CD14-positive monocyte (primary cell): ENCODE measurements at regions not wholly inside any gene's neighbourhood (a gene's known extent, or its start where the extent isn't known, plus 50 kb on each side); places are given as distances from the start of the nearest gene placed in this dataset.

ENCODE experiments used
- DNase-seq, 3 donors: peaks; one replicate each; pipeline ENCODE4 v3.0.0-alpha.2; 2011 to 2022
- H2AFZ ChIP-seq: 2 replicates; pipeline ENCODE4 v1.6.0; 2012; ENCODE audit warnings: mild to moderate bottlenecking, low read depth, low read length, inconsistent platforms; ENCODE audit not compliant: insufficient read depth, poor library complexity, severe bottlenecking
- H3K27ac ChIP-seq, 2 donors: 1 replicate in 1 of 2; 2 replicates in 1 of 2; pipeline ENCODE4 v1.5.1; 2012 to 2013; ENCODE audit warnings: low read length in 2 of 2, control low read depth in 1 of 2, inconsistent platforms in 1 of 2, low read depth in 1 of 2, mild to moderate bottlenecking in 1 of 2
- H3K27me3 ChIP-seq, 2 donors: one replicate each; pipeline versions ENCODE4 v1.6.0 to v1.6.1; 2011 to 2013; ENCODE audit warnings: low read length in 2 of 2; ENCODE audit not compliant: control insufficient read depth in 2 of 2, insufficient read depth in 2 of 2
- H3K36me3 ChIP-seq, 2 donors: replicated peaks in 1 of 2; 1 replicate in 1 of 2; 2 replicates in 1 of 2; pipeline versions ENCODE4 v1.5.1 to v1.6.1; 2012 to 2013; ENCODE audit warnings: low read length in 2 of 2, control low read depth in 1 of 2, inconsistent platforms in 1 of 2, mild to moderate bottlenecking in 1 of 2; ENCODE audit not compliant: insufficient read depth in 2 of 2, control insufficient read depth in 1 of 2
- H3K4me1 ChIP-seq, 2 donors: 1 replicate in 1 of 2; 2 replicates in 1 of 2; pipeline versions ENCODE4 v1.5.1 to v1.6.1; 2012 to 2013; ENCODE audit warnings: low read length in 2 of 2, control low read depth in 1 of 2, inconsistent platforms in 1 of 2, mild to moderate bottlenecking in 1 of 2, moderate library complexity in 1 of 2; ENCODE audit not compliant: insufficient read depth in 2 of 2, control insufficient read depth in 1 of 2
- H3K4me2 ChIP-seq: replicated peaks from 2 replicates; pipeline ENCODE3; 2012; ENCODE audit warnings: low read length, moderate library complexity, mild to moderate bottlenecking; ENCODE audit not compliant: poor library complexity, severe bottlenecking; ENCODE audit errors: extremely low read depth
- H3K4me3 ChIP-seq, 3 experiments: fragments of 200-600 bp in 1 of 3; sonication (generic) in 1 of 3; replicated peaks in 1 of 3; 1 replicate in 2 of 3; 2 replicates in 1 of 3; pipeline ENCODE4 v1.5.1; 2011 to 2013; ENCODE audit warnings: low read length in 3 of 3, mild to moderate bottlenecking in 3 of 3, control low read depth in 2 of 3, low read depth in 2 of 3, inconsistent platforms in 1 of 3, moderate library complexity in 1 of 3
- H3K79me2 ChIP-seq: 2 replicates; pipeline ENCODE4 v1.6.0; 2012; ENCODE audit warnings: mild to moderate bottlenecking, control low read depth, inconsistent platforms, low read length, moderate library complexity; ENCODE audit not compliant: insufficient read depth
- H3K9ac ChIP-seq: 2 replicates; pipeline ENCODE4 v1.6.0; 2017; ENCODE audit warnings: low read length, mild to moderate bottlenecking; ENCODE audit not compliant: insufficient read depth, poor library complexity, severe bottlenecking
- H3K9me3 ChIP-seq, 2 donors: replicated peaks in 1 of 2; 1 replicate in 1 of 2; 2 replicates in 1 of 2; pipeline versions ENCODE4 v1.5.1 to v1.6.1; 2012 to 2013; ENCODE audit warnings: low read length in 2 of 2, control low read depth in 1 of 2; ENCODE audit not compliant: control insufficient read depth in 1 of 2, insufficient read depth in 1 of 2
- H4K20me1 ChIP-seq: 2 replicates; pipeline ENCODE4 v1.6.0; 2012; ENCODE audit warnings: mild to moderate bottlenecking, low read length, control low read depth, moderate library complexity; ENCODE audit not compliant: insufficient read depth
- H3K27ac Mint-ChIP-seq, 7 donors: one replicate each; pipeline ENCODE4 v1.8.0; 2020; ENCODE audit warnings: mild to moderate bottlenecking in 7 of 7, mixed read lengths in 7 of 7, moderate library complexity in 6 of 7, inconsistent platforms in 2 of 7
- H3K27me3 Mint-ChIP-seq, 3 donors: one replicate each; pipeline ENCODE4 v1.8.0; 2021 to 2022; ENCODE audit warnings: low read depth in 3 of 3, mild to moderate bottlenecking in 3 of 3, mixed read lengths in 3 of 3, moderate library complexity in 3 of 3, inconsistent platforms in 1 of 3
- H3K36me3 Mint-ChIP-seq, 2 donors: one replicate each; pipeline ENCODE4 v1.8.0; 2020; ENCODE audit warnings: mixed read lengths in 2 of 2, inconsistent platforms in 1 of 2, mild to moderate bottlenecking in 1 of 2
- H3K4me1 Mint-ChIP-seq: one replicate; pipeline ENCODE4 v1.8.0; 2020; ENCODE audit warnings: mild to moderate bottlenecking, mixed read lengths
- H3K4me3 Mint-ChIP-seq, 2 donors: one replicate each; pipeline ENCODE4 v1.8.0; 2020; ENCODE audit warnings: mild to moderate bottlenecking in 2 of 2, mixed read lengths in 2 of 2, moderate library complexity in 1 of 2
- H3K9me3 Mint-ChIP-seq, 7 donors: one replicate each; pipeline ENCODE4 v1.8.0; 2020 to 2022; ENCODE audit warnings: mixed read lengths in 7 of 7, mild to moderate bottlenecking in 6 of 7, moderate library complexity in 6 of 7, inconsistent platforms in 2 of 7
- WGBS: methylation state at CpG from one replicate; pipeline ENCODE4 v1.1.5; 2013; ENCODE audit warnings: missing lambda C conversion rate; ENCODE audit not compliant: insufficient coverage; 5-methylcytosine and 5-hydroxymethylcytosine counted together
- intact Hi-C, 2 donors: fragments of 100-400 bp; cut with micrococcal nuclease; formaldehyde crosslinking; loops; one replicate each; pipeline versions ENCODE4 v1.15.0 to v1.15.1; 2023
- TF ChIP-seq, protein P1 (sequence below): fragments of 200-600 bp; IDR thresholded peaks from one replicate; pipeline ENCODE4 v1.8.0; 2022; ENCODE audit warnings: antibody characterized with exemption, mild to moderate bottlenecking

DNA sequence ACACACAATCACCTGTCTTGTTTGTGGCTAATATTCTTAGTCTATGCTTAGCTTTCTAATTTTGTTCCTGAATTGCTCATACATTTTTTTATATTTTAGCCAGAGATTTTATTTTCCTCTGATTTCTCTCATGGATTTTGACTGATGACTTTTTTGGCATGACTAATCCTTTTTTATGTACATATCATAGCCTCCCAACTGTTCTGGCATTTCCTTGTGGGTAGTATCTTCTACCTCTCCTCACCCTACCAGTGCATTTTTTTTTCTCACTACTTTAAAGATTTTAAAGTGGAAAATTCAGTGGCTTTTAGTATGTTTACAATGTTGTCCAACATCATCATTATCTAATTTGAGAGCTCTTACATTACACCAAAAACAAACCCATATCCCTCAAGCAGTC, 84.4 kb upstream of the TENM4 start:
- Histone ChIP-seq H4K20me1 (no peaks in the 10 kb centered on the region), H3K36me3 (no peaks in the 10 kb centered on the region), H3K79me2 (no peaks in the 10 kb centered on the region), H3K27me3 (no peaks in the 10 kb centered on the region), H3K9me3 (no peaks in the 10 kb centered on the region), H2AFZ (no peak overlapping the region), H3K4me2 (no peak overlapping the region), H3K9ac (no peak overlapping the region), H3K4me1 (no peaks in the 10 kb centered on the region), H3K27ac (no peak overlapping the region), H3K4me3 (no peak overlapping the region)
- no peak for DNase-seq
- intact Hi-C loops, result no loop called here
- Mint-ChIP-seq H3K36me3 (no peaks in the 10 kb centered on the region), H3K4me3 (no peak overlapping the region), H3K4me1 (no peaks in the 10 kb centered on the region), H3K9me3 (peaks cover 0 to 2% (median 0%) of the 10 kb centered on the region in 7 donors), H3K27ac (no peak overlapping the region), H3K27me3 (peaks cover 0 to 3% (median 0%) of the 10 kb centered on the region in 3 donors)
- TF ChIP-seq, protein P1, sequence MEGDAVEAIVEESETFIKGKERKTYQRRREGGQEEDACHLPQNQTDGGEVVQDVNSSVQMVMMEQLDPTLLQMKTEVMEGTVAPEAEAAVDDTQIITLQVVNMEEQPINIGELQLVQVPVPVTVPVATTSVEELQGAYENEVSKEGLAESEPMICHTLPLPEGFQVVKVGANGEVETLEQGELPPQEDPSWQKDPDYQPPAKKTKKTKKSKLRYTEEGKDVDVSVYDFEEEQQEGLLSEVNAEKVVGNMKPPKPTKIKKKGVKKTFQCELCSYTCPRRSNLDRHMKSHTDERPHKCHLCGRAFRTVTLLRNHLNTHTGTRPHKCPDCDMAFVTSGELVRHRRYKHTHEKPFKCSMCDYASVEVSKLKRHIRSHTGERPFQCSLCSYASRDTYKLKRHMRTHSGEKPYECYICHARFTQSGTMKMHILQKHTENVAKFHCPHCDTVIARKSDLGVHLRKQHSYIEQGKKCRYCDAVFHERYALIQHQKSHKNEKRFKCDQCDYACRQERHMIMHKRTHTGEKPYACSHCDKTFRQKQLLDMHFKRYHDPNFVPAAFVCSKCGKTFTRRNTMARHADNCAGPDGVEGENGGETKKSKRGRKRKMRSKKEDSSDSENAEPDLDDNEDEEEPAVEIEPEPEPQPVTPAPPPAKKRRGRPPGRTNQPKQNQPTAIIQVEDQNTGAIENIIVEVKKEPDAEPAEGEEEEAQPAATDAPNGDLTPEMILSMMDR, result no peak

DNA sequence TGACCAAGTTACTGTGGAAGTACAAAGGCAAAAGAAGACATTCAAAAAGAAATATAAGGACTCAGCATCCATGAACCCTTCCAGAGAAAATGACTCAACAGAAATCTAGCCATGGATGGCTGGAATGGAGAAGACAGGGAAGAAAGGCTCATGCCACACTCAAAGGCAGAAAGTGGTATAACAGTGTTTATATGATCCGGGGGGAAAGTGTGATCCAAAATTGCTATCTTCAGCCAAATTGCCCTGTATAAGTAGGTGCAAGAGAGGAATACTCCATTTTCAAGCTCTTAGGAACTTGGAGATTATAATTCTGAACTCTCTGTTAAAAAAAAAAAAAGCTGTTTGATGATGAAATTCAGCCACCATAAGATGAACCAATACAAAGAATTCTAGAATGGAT, 81.8 kb upstream of the TENM4 start:
- TF ChIP-seq, protein P1, result no peak
- no peaks in the 10 kb centered on the region for H3K27me3 ChIP-seq
- no peak overlapping the region for H3K27ac Mint-ChIP-seq
- H4K20me1 ChIP-seq, result no peaks in the 10 kb centered on the region
- H3K36me3 ChIP-seq, result no peaks in the 10 kb centered on the region
- no peaks in the 10 kb centered on the region for H3K9me3 ChIP-seq
- H3K9ac ChIP-seq, result no peak overlapping the region
- DNase-seq, result no peak
- H2AFZ ChIP-seq, result no peak overlapping the region
- no peak overlapping the region for H3K27ac ChIP-seq
- peaks cover 0 to 3% (median 0%) of the 10 kb centered on the region in 3 donors for H3K27me3 Mint-ChIP-seq
- no peaks in the 10 kb centered on the region for H3K4me1 Mint-ChIP-seq
- H3K36me3 Mint-ChIP-seq, result no peaks in the 10 kb centered on the region
- H3K4me3 Mint-ChIP-seq, result no peak overlapping the region
- peaks cover 0 to 3% (median 0%) of the 10 kb centered on the region in 7 donors for H3K9me3 Mint-ChIP-seq
- intact Hi-C loops, result no loop called here
- no peak overlapping the region for H3K4me3 ChIP-seq
- no peak overlapping the region for H3K4me2 ChIP-seq
- no CpG with 5 or more reads among the region's 1 CpG for WGBS
- H3K79me2 ChIP-seq, result no peaks in the 10 kb centered on the region
- H3K4me1 ChIP-seq, result no peaks in the 10 kb centered on the region
